IMR-90 (cell line): ENCODE measurements at regions not wholly inside any gene's neighbourhood (a gene's known extent, or its start where the extent isn't known, plus 50 kb on each side); places are given as distances from the start of the nearest gene placed in this dataset.

ENCODE experiments used
- ATAC-seq: fragments of 200-7000 bp; cut with Tn5 transposase; 2 replicates; pipeline ENCODE4 v1.9.1; 2020; ENCODE audit warnings: low read depth, mild to moderate bottlenecking, moderate library complexity
- BruUV-seq: library from RNA; stranded (reverse); fragments of 400-500 nt; replicated peaks from 2 replicates; lab custom pipeline; 2021; lab: Mats Ljungman, UMichigan
- CTCF ChIA-PET: fragments of 300-600 bp; formaldehyde crosslinking; extraction: SDS; loops from one replicate; lab custom pipeline; 2021; ENCODE audit warnings: antibody characterized with exemption; lab: Yijun Ruan, JAX
- POLR2A ChIA-PET: fragments of 300-600 bp; sonication (Branson Sonifier 250); formaldehyde crosslinking; loops from one replicate; lab custom pipeline; 2022; ENCODE audit warnings: antibody characterized with exemption; ENCODE audit not compliant: unreplicated experiment; lab: Charles Lee
- DNase-seq: peaks from one replicate; pipeline ENCODE4 v3.0.0; 2013
- H2AFZ ChIP-seq: replicated peaks from 2 replicates; pipeline ENCODE3; 2013; ENCODE audit warnings: low read length, mild to moderate bottlenecking; ENCODE audit not compliant: poor library complexity
- H2AK5ac ChIP-seq: 2 replicates; pipeline ENCODE4 v1.6.1; 2013; ENCODE audit warnings: low read depth, low read length, inconsistent platforms
- H2AK9ac ChIP-seq: replicated peaks from 2 replicates; pipeline ENCODE3; 2013; ENCODE audit warnings: mild to moderate bottlenecking, low read depth, low read length, moderate library complexity; ENCODE audit not compliant: poor library complexity
- H2BK120ac ChIP-seq: 2 replicates; pipeline ENCODE4 v1.6.1; 2013; ENCODE audit warnings: low read depth, low read length, inconsistent platforms
- H2BK15ac ChIP-seq: 3 replicates; pipeline ENCODE4 v1.6.1; 2013; ENCODE audit warnings: low read depth, low read length, inconsistent platforms
- H2BK20ac ChIP-seq: 2 replicates; pipeline ENCODE4 v1.6.1; 2013; ENCODE audit warnings: low read depth, mild to moderate bottlenecking, inconsistent platforms, low read length, moderate library complexity
- H2BK5ac ChIP-seq: 2 replicates; pipeline ENCODE4 v1.6.1; 2013; ENCODE audit warnings: mild to moderate bottlenecking, low read depth, low read length, inconsistent platforms; ENCODE audit not compliant: poor library complexity, severe bottlenecking
- H3K14ac ChIP-seq: replicated peaks from 2 replicates; pipeline ENCODE4 v1.6.1; 2013; ENCODE audit warnings: low read depth, low read length, inconsistent platforms
- H3K18ac ChIP-seq: 2 replicates; pipeline ENCODE4 v1.6.1; 2013; ENCODE audit warnings: low read depth, low read length, control low read depth
- H3K23ac ChIP-seq: 2 replicates; pipeline ENCODE4 v1.6.1; 2013; ENCODE audit warnings: low read depth, low read length, inconsistent platforms
- H3K27ac ChIP-seq: 2 replicates; pipeline ENCODE4 v1.5.1; 2013; ENCODE audit warnings: mild to moderate bottlenecking, control low read depth, low read length; ENCODE audit not compliant: insufficient read depth
- H3K27me3 ChIP-seq: 2 replicates; pipeline ENCODE4 v1.6.1; 2013; ENCODE audit warnings: low read length; ENCODE audit not compliant: control insufficient read depth, insufficient read depth
- H3K36me3 ChIP-seq: 2 replicates; pipeline ENCODE4 v1.6.1; 2013; ENCODE audit warnings: low read length, mixed read lengths; ENCODE audit not compliant: control insufficient read depth, insufficient read depth
- H3K4ac ChIP-seq: 2 replicates; pipeline ENCODE4 v1.6.1; 2013; ENCODE audit warnings: low read depth, low read length, inconsistent platforms
- H3K4me1 ChIP-seq: 2 replicates; pipeline ENCODE4 v1.6.1; 2013; ENCODE audit warnings: low read length, mixed read lengths; ENCODE audit not compliant: control insufficient read depth, insufficient read depth
- H3K4me2 ChIP-seq: 2 replicates; pipeline ENCODE4 v1.6.1; 2013; ENCODE audit warnings: low read depth, mild to moderate bottlenecking, control low read depth, low read length, moderate library complexity
- H3K4me3 ChIP-seq: 2 replicates; pipeline ENCODE4 v1.5.1; 2013; ENCODE audit warnings: low read depth, mild to moderate bottlenecking, control low read depth, low read length, moderate library complexity; ENCODE audit not compliant: insufficient read depth
- H3K56ac ChIP-seq: 2 replicates; pipeline ENCODE4 v1.6.1; 2013; ENCODE audit warnings: low read length, inconsistent platforms; ENCODE audit not compliant: insufficient read depth; ENCODE audit errors: extremely low read depth
- H3K79me1 ChIP-seq, 2 experiments: 2 replicates each; pipeline ENCODE4 v1.6.1; 2013; ENCODE audit warnings: low read length in 2 of 2, inconsistent platforms in 1 of 2, low read depth in 1 of 2
- H3K9ac ChIP-seq: 2 replicates; pipeline ENCODE4 v1.6.1; 2013; ENCODE audit warnings: low read depth, low read length, control low read depth
- H3K9me1 ChIP-seq: 2 replicates; pipeline ENCODE4 v1.6.1; 2013; ENCODE audit warnings: low read length, inconsistent platforms; ENCODE audit not compliant: insufficient read depth
- H3K9me3 ChIP-seq: 2 replicates; pipeline ENCODE4 v1.6.1; 2013; ENCODE audit warnings: low read length; ENCODE audit not compliant: control insufficient read depth, insufficient read depth
- H4K20me1 ChIP-seq: 2 replicates; pipeline ENCODE4 v1.6.1; 2013; ENCODE audit warnings: low read length, inconsistent platforms; ENCODE audit not compliant: insufficient read depth
- H4K5ac ChIP-seq: 2 replicates; pipeline ENCODE4 v1.6.1; 2013; ENCODE audit warnings: mild to moderate bottlenecking, low read depth, low read length, control low read depth
- H4K8ac ChIP-seq, 2 experiments: 2 replicates each; pipeline ENCODE4 v1.6.1; 2013; ENCODE audit warnings: low read depth in 2 of 2, low read length in 2 of 2, control low read depth in 1 of 2, inconsistent platforms in 1 of 2
- H4K91ac ChIP-seq: 2 replicates; pipeline ENCODE4 v1.6.1; 2013; ENCODE audit warnings: low read depth, low read length, inconsistent platforms; ENCODE audit not compliant: insufficient read depth
- BHLHE40 ChIP-seq: fragments of 150-350 bp; IDR thresholded peaks from 2 replicates; pipeline ENCODE4 v1.6.1; 2016; ENCODE audit warnings: mild to moderate bottlenecking, low read depth, low read length
- CEBPB ChIP-seq: IDR thresholded peaks from 2 replicates; pipeline ENCODE4 v1.6.1; 2012; ENCODE audit warnings: low read depth, low read length, improper control_type of control experiment
- CHD1 ChIP-seq: IDR thresholded peaks from 2 replicates; pipeline ENCODE4 v1.6.1; 2012; ENCODE audit warnings: low read depth, low read length, improper control_type of control experiment
- FOS ChIP-seq: fragments of 150-350 bp; IDR thresholded peaks from 2 replicates; pipeline ENCODE4 v1.6.1; 2016; ENCODE audit warnings: low read depth, low read length
- MAFK ChIP-seq: IDR thresholded peaks from 2 replicates; pipeline ENCODE4 v1.6.1; 2012; ENCODE audit warnings: low read depth, low read length, improper control_type of control experiment
- MAZ ChIP-seq: IDR thresholded peaks from 2 replicates; pipeline ENCODE4 v1.6.1; 2012; ENCODE audit warnings: low read depth, mild to moderate bottlenecking, low read length, improper control_type of control experiment, moderate library complexity, borderline replicate concordance
- MXI1 ChIP-seq: IDR thresholded peaks from 2 replicates; pipeline ENCODE4 v1.6.1; 2012; ENCODE audit warnings: low read depth, mild to moderate bottlenecking, low read length, moderate library complexity, borderline replicate concordance
- NFE2L2 ChIP-seq: fragments of 150-350 bp; IDR thresholded peaks from 2 replicates; pipeline ENCODE4 v1.6.1; 2016; ENCODE audit warnings: low read depth, mild to moderate bottlenecking, low read length
- POLR2A ChIP-seq: IDR thresholded peaks from 2 replicates; pipeline ENCODE4 v1.6.1; 2012; ENCODE audit warnings: mild to moderate bottlenecking, low read depth, low read length
- RAD21 ChIP-seq: IDR thresholded peaks from 2 replicates; pipeline ENCODE4 v1.6.1; 2012; ENCODE audit warnings: low read length, improper control_type of control experiment
- RCOR1 ChIP-seq: IDR thresholded peaks from 2 replicates; pipeline ENCODE4 v1.6.1; 2012; ENCODE audit warnings: mild to moderate bottlenecking, low read length, improper control_type of control experiment; ENCODE audit not compliant: insufficient replicate concordance
- RFX5 ChIP-seq: IDR thresholded peaks from 2 replicates; pipeline ENCODE4 v1.8.0; 2012; ENCODE audit warnings: low read depth, mild to moderate bottlenecking, low read length, moderate library complexity
- SMC3 ChIP-seq: fragments of 150-350 bp; IDR thresholded peaks from 2 replicates; pipeline ENCODE4 v1.6.1; 2016; ENCODE audit warnings: low read depth, mild to moderate bottlenecking, antibody characterized with exemption, low read length, moderate library complexity
- WGBS, 2 experiments: methylation state at CpG; one replicate each; pipeline versions ENCODE4 v1.1.5 to v1.1.7; 2013; ENCODE audit warnings: missing lambda C conversion rate in 2 of 2; ENCODE audit not compliant: insufficient read length in 1 of 2; ENCODE audit errors: extremely low coverage in 2 of 2; 5-methylcytosine and 5-hydroxymethylcytosine counted together
- dilution Hi-C: fragments of 300-500 bp; cut with HindIII; formaldehyde crosslinking; loops from one replicate; pipeline ENCODE4 v1.14.3; 2018; ENCODE audit warnings: low sequenced_read_pairs; ENCODE audit not compliant: unreplicated experiment
- in situ Hi-C: fragments of 300-500 bp; cut with MboI; formaldehyde crosslinking; loops from 3 replicates; pipeline ENCODE4 v1.14.3; 2019; ENCODE audit warnings: low sequenced_read_pairs, inconsistent platforms, mixed read lengths
- intact Hi-C: fragments of 100-400 bp; cut with micrococcal nuclease; formaldehyde crosslinking; loops from 2 replicates; pipeline ENCODE4 v1.10.0; 2022
- TF ChIP-seq, protein P1 (sequence below): fragments of 150-350 bp; IDR thresholded peaks from 2 replicates; pipeline ENCODE4 v1.6.1; 2017; ENCODE audit warnings: mild to moderate bottlenecking, antibody characterized with exemption, low read length, low read depth
- TF ChIP-seq, protein P2 (sequence below): conservative IDR thresholded peaks from 2 replicates; pipeline ENCODE4 v1.5.1; 2012; ENCODE audit warnings: mild to moderate bottlenecking, low read depth, low read length, improper control_type of control experiment
- TF ChIP-seq, protein P3 (sequence below): fragments of 150-350 bp; IDR thresholded peaks from 2 replicates; pipeline ENCODE4 v1.6.1; 2016; ENCODE audit warnings: low read depth, mild to moderate bottlenecking, low read length, moderate library complexity, borderline replicate concordance

DNA sequence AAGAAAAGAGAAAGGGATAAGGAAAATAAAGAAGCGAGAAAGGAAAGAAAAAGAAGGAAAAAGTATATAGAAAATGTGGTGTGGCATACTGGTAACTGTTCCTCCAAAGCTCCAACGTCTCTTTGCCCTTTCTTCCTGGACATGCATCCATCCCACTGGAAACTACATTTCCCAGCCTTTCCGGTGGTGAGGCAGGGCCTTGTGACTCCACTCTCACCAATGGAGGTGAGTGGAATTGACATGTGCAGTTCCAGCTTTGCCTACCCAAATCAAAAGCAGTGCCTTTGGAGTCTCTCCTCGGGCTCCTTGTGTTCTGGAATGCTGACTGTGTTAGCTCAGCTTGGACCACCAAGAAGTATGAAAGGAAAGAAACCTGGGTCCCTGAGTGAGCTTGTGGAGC is 161.2 kb downstream of the KCNA5 start:
- H2AFZ ChIP-seq: no peak overlapping the region
- H3K36me3 ChIP-seq: no peaks in the 10 kb centered on the region
- no peak overlapping the region for H3K4ac ChIP-seq
- no peak overlapping the region for H2BK15ac ChIP-seq
- TF ChIP-seq MAFK (no peak), NFE2L2 (no peak), POLR2A (no peak), RCOR1 (no peak), MXI1 (no peak), CHD1 (no peak), FOS (no peak), RFX5 (no peak), BHLHE40 (no peak), MAZ (no peak), SMC3 (no peak), RAD21 (no peak), CEBPB (no peak)
- TF ChIP-seq, protein P1, sequence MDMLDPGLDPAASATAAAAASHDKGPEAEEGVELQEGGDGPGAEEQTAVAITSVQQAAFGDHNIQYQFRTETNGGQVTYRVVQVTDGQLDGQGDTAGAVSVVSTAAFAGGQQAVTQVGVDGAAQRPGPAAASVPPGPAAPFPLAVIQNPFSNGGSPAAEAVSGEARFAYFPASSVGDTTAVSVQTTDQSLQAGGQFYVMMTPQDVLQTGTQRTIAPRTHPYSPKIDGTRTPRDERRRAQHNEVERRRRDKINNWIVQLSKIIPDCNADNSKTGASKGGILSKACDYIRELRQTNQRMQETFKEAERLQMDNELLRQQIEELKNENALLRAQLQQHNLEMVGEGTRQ: no peak
- TF ChIP-seq, protein P2, sequence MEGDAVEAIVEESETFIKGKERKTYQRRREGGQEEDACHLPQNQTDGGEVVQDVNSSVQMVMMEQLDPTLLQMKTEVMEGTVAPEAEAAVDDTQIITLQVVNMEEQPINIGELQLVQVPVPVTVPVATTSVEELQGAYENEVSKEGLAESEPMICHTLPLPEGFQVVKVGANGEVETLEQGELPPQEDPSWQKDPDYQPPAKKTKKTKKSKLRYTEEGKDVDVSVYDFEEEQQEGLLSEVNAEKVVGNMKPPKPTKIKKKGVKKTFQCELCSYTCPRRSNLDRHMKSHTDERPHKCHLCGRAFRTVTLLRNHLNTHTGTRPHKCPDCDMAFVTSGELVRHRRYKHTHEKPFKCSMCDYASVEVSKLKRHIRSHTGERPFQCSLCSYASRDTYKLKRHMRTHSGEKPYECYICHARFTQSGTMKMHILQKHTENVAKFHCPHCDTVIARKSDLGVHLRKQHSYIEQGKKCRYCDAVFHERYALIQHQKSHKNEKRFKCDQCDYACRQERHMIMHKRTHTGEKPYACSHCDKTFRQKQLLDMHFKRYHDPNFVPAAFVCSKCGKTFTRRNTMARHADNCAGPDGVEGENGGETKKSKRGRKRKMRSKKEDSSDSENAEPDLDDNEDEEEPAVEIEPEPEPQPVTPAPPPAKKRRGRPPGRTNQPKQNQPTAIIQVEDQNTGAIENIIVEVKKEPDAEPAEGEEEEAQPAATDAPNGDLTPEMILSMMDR: no peak
- TF ChIP-seq, protein P3, sequence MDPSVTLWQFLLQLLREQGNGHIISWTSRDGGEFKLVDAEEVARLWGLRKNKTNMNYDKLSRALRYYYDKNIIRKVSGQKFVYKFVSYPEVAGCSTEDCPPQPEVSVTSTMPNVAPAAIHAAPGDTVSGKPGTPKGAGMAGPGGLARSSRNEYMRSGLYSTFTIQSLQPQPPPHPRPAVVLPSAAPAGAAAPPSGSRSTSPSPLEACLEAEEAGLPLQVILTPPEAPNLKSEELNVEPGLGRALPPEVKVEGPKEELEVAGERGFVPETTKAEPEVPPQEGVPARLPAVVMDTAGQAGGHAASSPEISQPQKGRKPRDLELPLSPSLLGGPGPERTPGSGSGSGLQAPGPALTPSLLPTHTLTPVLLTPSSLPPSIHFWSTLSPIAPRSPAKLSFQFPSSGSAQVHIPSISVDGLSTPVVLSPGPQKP: no peak
- CTCF ChIA-PET: no interaction called here
- no peak overlapping the region for H2BK20ac ChIP-seq
- intact Hi-C loops: no loop called here
- H3K14ac ChIP-seq: no peak overlapping the region
- DNase-seq (no peak), ATAC-seq (no peak)
- POLR2A ChIA-PET: no interaction called here
- H3K4me3 ChIP-seq: no peak overlapping the region
- no peak overlapping the region for H2AK5ac ChIP-seq
- H3K9ac ChIP-seq: no peak overlapping the region
- WGBS, 2 experiments: 100% methylated on average over 1 of the region's 4 CpGs; no CpG with 5 or more reads in 1 of the 2 experiments
- no peak overlapping the region for H4K91ac ChIP-seq
- H3K18ac ChIP-seq: no peak overlapping the region
- H3K27me3 ChIP-seq: peaks cover 6% of the 10 kb centered on the region
- no peak overlapping the region for H4K8ac ChIP-seq
- no peak overlapping the region for H3K23ac ChIP-seq
- no peak overlapping the region for H3K56ac ChIP-seq
- dilution Hi-C loops: no loop called here
- no peak overlapping the region for H2BK5ac ChIP-seq
- no peak overlapping the region for H4K5ac ChIP-seq
- H4K20me1 ChIP-seq: no peaks in the 10 kb centered on the region
- no peak overlapping the region for H3K27ac ChIP-seq
- H3K79me1 ChIP-seq: no peaks in the 10 kb centered on the region
- peaks cover 3% of the 10 kb centered on the region; the same call in 1 of the 2 replicates for H3K4me1 ChIP-seq
- H2AK9ac ChIP-seq: no peak overlapping the region
- peaks cover 5% of the 10 kb centered on the region; the same call in 1 of the 2 replicates for H3K9me1 ChIP-seq
- H3K4me2 ChIP-seq: no peak overlapping the region
- no peak overlapping the region for H2BK120ac ChIP-seq
- in situ Hi-C loops: no loop called here
- no peaks in the 10 kb centered on the region for H3K9me3 ChIP-seq
- no TSS peak for BruUV-seq
